ENCODE measurements at regions not wholly inside any gene's neighbourhood (a gene's known extent, or its start where the extent isn't known, plus 50 kb on each side); places are given as distances from the start of the nearest gene placed in this dataset.

DNA sequence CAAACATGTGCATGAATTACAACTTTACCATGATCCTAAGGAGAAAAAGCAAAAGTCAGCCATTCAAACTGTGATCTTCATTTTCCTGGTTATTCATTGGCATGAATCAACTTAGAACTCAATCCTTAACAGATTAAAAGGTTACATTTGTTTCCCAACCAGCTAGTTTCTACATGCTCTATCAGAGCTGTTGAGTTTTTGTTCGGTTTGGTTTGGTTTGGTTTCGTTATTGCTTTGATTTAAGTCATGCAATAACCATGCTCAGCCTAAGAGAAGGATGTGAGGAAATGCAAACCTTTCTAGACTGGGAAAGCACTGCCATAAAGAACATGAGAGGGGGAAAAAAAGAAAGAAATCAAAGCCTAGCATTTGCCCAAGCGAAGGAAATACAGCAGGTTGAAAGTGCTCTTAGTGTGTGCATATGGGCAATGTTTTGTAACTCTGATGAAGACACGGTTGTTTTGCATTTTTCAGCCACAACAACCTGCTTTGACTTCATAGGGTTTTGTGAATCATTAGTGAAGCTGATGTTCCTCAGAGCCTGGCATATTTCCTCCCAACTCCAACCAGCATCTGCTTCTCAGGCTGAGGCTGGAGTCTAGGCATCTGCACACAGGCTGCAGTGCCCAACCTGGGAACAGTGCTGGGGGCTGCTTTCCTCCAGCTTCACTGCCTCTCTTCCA is 234.3 kb downstream of the ZNF674 start:
- Histone ChIP-seq H4K91ac (ENCODE audit: insufficient read depth, low read depth, low read length) (no peak overlapping the region), H3K27ac (ENCODE audit: insufficient read depth, low read length) (no peak overlapping the region), H3K14ac (replicated peaks; ENCODE audit: low read depth, low read length) (no peak overlapping the region), H4K20me1 (ENCODE audit: insufficient read depth, low read length) (no peaks in the 10 kb centered on the region), H3K9me1 (ENCODE audit: insufficient read depth, low read length) (no peaks in the 10 kb centered on the region), H2AK5ac (ENCODE audit: low read depth, low read length) (no peak overlapping the region), H2BK20ac (ENCODE audit: low read depth, low read length) (no peak overlapping the region), H3K4me1 (ENCODE audit: control insufficient read depth, insufficient read depth, low read length) (no peaks in the 10 kb centered on the region), H3K4me2 (ENCODE audit: low read depth, low read length) (peak overlapping the region; percentile 21; the same call in 1 of the 2 replicates), H3K79me1 (ENCODE audit: low read depth in 1 of 2, low read length in 2 of 2) (no peaks in the 10 kb centered on the region), H3K4ac (ENCODE audit: low read depth, low read length) (no peak overlapping the region), H3K23ac (ENCODE audit: low read depth, low read length) (no peak overlapping the region), H2BK5ac (ENCODE audit: low read depth, low read length, poor library complexity, severe bottlenecking) (no peak overlapping the region), H2AFZ (replicated peaks; ENCODE audit: low read length, poor library complexity) (no peak overlapping the region), H3K27me3 (ENCODE audit: control insufficient read depth, insufficient read depth, low read length) (peaks cover 19% of the 10 kb centered on the region), H3K9me3 (ENCODE audit: control insufficient read depth, insufficient read depth, low read length) (0 out of 2 replicates have a peak, but pooled peaks cover 2% of the 10 kb centered on the region), H2BK15ac (ENCODE audit: low read depth, low read length) (no peak overlapping the region), H3K4me3 (ENCODE audit: insufficient read depth, low read depth, low read length) (no peak overlapping the region), H4K5ac (ENCODE audit: low read depth, low read length) (no peak overlapping the region), H3K56ac (ENCODE audit: extremely low read depth, insufficient read depth, low read length) (no peak overlapping the region), H3K18ac (ENCODE audit: low read depth, low read length) (no peak overlapping the region), H2BK120ac (ENCODE audit: low read depth, low read length) (no peak overlapping the region), H2AK9ac (replicated peaks; ENCODE audit: low read depth, low read length, poor library complexity) (no peak overlapping the region), H3K36me3 (ENCODE audit: control insufficient read depth, insufficient read depth, low read length) (no peaks in the 10 kb centered on the region), H4K8ac (ENCODE audit: low read depth in 2 of 2, low read length in 2 of 2) (no peak overlapping the region), H3K9ac (ENCODE audit: low read depth, low read length) (no peak overlapping the region)
- no TSS peak for BruUV-seq (replicated peaks)
- ChIA-PET POLR2A (ENCODE audit: unreplicated experiment) (no interaction called here), CTCF (no interaction called here)
- dilution Hi-C loops (cut with HindIII; ENCODE audit: low sequenced_read_pairs, unreplicated experiment) (no loop called here), in situ Hi-C loops (cut with MboI; ENCODE audit: low sequenced_read_pairs) (no loop called here), intact Hi-C loops (cut with micrococcal nuclease) (no loop called here)
- TF ChIP-seq, protein P1, sequence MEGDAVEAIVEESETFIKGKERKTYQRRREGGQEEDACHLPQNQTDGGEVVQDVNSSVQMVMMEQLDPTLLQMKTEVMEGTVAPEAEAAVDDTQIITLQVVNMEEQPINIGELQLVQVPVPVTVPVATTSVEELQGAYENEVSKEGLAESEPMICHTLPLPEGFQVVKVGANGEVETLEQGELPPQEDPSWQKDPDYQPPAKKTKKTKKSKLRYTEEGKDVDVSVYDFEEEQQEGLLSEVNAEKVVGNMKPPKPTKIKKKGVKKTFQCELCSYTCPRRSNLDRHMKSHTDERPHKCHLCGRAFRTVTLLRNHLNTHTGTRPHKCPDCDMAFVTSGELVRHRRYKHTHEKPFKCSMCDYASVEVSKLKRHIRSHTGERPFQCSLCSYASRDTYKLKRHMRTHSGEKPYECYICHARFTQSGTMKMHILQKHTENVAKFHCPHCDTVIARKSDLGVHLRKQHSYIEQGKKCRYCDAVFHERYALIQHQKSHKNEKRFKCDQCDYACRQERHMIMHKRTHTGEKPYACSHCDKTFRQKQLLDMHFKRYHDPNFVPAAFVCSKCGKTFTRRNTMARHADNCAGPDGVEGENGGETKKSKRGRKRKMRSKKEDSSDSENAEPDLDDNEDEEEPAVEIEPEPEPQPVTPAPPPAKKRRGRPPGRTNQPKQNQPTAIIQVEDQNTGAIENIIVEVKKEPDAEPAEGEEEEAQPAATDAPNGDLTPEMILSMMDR (conservative IDR thresholded peaks at IDR 0.05; ENCODE audit: low read depth, low read length): no peak
- no peak for TF ChIP-seq FOS (IDR thresholded peaks at IDR 0.05; ENCODE audit: low read depth, low read length)
- TF ChIP-seq CEBPB (IDR thresholded peaks at IDR 0.05; ENCODE audit: low read depth, low read length): no peak
- no peak for TF ChIP-seq MXI1 (IDR thresholded peaks at IDR 0.05; ENCODE audit: borderline replicate concordance, low read depth, low read length)
- no CpG with 5 or more reads among the region's 4 CpGs for WGBS, 2 experiments (ENCODE audit: extremely low coverage in 2 of 2, insufficient read length in 1 of 2)
- no peak for DNase-seq
- ATAC-seq (ENCODE audit: low read depth): no peak

Measured in IMR-90 (cell line).